Endodermal cell (in vitro differentiated cells): ENCODE measurements at regions not wholly inside any gene's neighbourhood (a gene's known extent, or its start where the extent isn't known, plus 50 kb on each side); places are given as distances from the start of the nearest gene placed in this dataset.

ENCODE experiments used
- DNase-seq: peaks from one replicate; pipeline ENCODE4 v3.0.0-alpha.2; 2017
- H3K27ac ChIP-seq: 2 replicates; pipeline ENCODE4 v1.5.1; 2013; ENCODE audit warnings: mild to moderate bottlenecking, low read depth, low read length, moderate library complexity
- H3K27me3 ChIP-seq: 2 replicates; pipeline ENCODE4 v1.6.1; 2013; ENCODE audit warnings: mild to moderate bottlenecking, low read length, moderate library complexity; ENCODE audit not compliant: insufficient read depth, control insufficient read depth, poor library complexity, severe bottlenecking
- H3K36me3 ChIP-seq: 2 replicates; pipeline ENCODE4 v1.7.0; 2013; ENCODE audit warnings: mild to moderate bottlenecking, low read length, moderate library complexity; ENCODE audit not compliant: control insufficient read depth, insufficient read depth
- H3K4me1 ChIP-seq: one replicate; pipeline ENCODE4 v1.7.0; 2013; ENCODE audit warnings: low read length; ENCODE audit not compliant: control insufficient read depth, insufficient read depth
- H3K4me3 ChIP-seq: 2 replicates; pipeline ENCODE4 v1.5.1; 2013; ENCODE audit warnings: mild to moderate bottlenecking, low read length, moderate library complexity
- H3K9ac ChIP-seq: 2 replicates; pipeline ENCODE4 v1.6.1; 2013; ENCODE audit warnings: mild to moderate bottlenecking, low read length, moderate library complexity; ENCODE audit not compliant: poor library complexity, severe bottlenecking; ENCODE audit errors: extremely low read depth
- H3K9me3 ChIP-seq: 2 replicates; pipeline ENCODE4 v1.6.1; 2013; ENCODE audit warnings: mild to moderate bottlenecking, low read length, moderate library complexity; ENCODE audit not compliant: control insufficient read depth
- H3K27ac Mint-ChIP-seq: 2 replicates; pipeline ENCODE4 v1.8.0; 2020; ENCODE audit warnings: mixed read lengths
- H3K27me3 Mint-ChIP-seq: 2 replicates; pipeline ENCODE4 v1.8.0; 2021; ENCODE audit warnings: mild to moderate bottlenecking, mixed read lengths; ENCODE audit not compliant: insufficient read depth
- H3K36me3 Mint-ChIP-seq: 2 replicates; pipeline ENCODE4 v1.8.0; 2020; ENCODE audit warnings: low read depth, mixed read lengths
- H3K4me1 Mint-ChIP-seq: 2 replicates; pipeline ENCODE4 v1.8.0; 2020; ENCODE audit warnings: mixed read lengths
- H3K4me3 Mint-ChIP-seq: 2 replicates; pipeline ENCODE4 v1.8.0; 2020; ENCODE audit warnings: mild to moderate bottlenecking, moderate library complexity, mixed read lengths
- H3K9me3 Mint-ChIP-seq: 2 replicates; pipeline ENCODE4 v1.8.0; 2020; ENCODE audit warnings: mild to moderate bottlenecking, mixed read lengths
- whole genome bisulfite sequencing, 2 experiments: methylation state at CpG; one replicate each; pipeline versions ENCODE4 v1.1.5 to v1.1.7; 2013; ENCODE audit warnings: missing lambda C conversion rate in 2 of 2, mixed read lengths in 1 of 2; ENCODE audit not compliant: insufficient coverage in 1 of 2, insufficient read length in 1 of 2; 5-methylcytosine and 5-hydroxymethylcytosine counted together
- TF ChIP-seq, protein P1 (sequence below): fragments of 200-600 bp; sonication (generic); conservative IDR thresholded peaks from 2 replicates; pipeline ENCODE4 v1.5.0; 2021; ENCODE audit warnings: antibody characterized with exemption, mild to moderate bottlenecking

DNA sequence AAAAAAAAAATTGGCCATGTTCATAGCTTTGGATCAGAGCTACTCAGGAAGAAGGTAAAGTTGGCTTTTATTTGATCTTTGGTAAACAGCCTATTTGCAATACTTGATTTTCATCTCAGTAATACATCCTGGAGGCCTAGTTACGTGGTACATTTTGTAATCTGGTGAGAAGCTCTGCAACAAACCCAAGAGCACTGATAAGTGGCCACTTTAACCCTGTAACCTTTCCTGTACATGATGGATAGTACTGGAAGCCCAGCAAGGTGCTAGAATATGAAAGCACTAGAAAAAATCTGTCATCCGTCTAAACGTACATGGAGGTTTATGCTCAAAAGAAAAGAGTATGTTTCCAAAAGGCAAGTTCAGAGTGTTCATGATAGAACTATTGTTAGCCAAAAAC lies 88.3 kb upstream of the BMP2K start:
- Histone ChIP-seq H3K9me3 (no peaks in the 10 kb centered on the region), H3K9ac (no peak overlapping the region), H3K27ac (no peak overlapping the region), H3K27me3 (no peaks in the 10 kb centered on the region), H3K36me3 (no peaks in the 10 kb centered on the region), H3K4me1 (no peaks in the 10 kb centered on the region), H3K4me3 (no peak overlapping the region)
- Mint-ChIP-seq H3K27ac (no peak overlapping the region), H3K27me3 (no peaks in the 10 kb centered on the region), H3K4me3 (no peak overlapping the region), H3K4me1 (peaks cover 13% of the 10 kb centered on the region), H3K9me3 (no peaks in the 10 kb centered on the region), H3K36me3 (no peaks in the 10 kb centered on the region)
- TF ChIP-seq, protein P1, sequence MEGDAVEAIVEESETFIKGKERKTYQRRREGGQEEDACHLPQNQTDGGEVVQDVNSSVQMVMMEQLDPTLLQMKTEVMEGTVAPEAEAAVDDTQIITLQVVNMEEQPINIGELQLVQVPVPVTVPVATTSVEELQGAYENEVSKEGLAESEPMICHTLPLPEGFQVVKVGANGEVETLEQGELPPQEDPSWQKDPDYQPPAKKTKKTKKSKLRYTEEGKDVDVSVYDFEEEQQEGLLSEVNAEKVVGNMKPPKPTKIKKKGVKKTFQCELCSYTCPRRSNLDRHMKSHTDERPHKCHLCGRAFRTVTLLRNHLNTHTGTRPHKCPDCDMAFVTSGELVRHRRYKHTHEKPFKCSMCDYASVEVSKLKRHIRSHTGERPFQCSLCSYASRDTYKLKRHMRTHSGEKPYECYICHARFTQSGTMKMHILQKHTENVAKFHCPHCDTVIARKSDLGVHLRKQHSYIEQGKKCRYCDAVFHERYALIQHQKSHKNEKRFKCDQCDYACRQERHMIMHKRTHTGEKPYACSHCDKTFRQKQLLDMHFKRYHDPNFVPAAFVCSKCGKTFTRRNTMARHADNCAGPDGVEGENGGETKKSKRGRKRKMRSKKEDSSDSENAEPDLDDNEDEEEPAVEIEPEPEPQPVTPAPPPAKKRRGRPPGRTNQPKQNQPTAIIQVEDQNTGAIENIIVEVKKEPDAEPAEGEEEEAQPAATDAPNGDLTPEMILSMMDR: no peak
- WGBS, 2 experiments: 94 to 100% methylated on average over 2 to 3 of the region's 3 CpGs
- DNase-seq: no peak

DNA sequence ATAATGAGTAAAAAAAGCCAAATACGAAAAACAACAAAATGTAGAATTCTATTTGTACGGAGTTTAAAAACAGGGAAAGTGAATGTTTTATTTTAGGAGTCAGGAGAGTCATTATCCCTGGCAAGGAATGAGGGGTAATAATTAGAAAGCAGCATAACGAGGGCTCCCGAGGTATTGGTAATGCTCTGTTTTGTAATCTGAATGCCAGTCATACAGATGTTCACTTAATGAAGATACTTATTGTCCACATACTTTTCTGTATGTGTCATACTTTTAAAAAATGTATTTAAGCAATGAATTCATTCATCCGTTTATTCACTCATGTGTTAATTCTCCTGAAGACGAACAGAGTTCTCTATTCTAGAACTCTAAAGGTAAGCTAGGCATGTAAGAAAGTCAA lies 87.8 kb upstream of the BMP2K start:
- no peak overlapping the region for H3K27ac Mint-ChIP-seq
- H3K27me3 Mint-ChIP-seq: no peaks in the 10 kb centered on the region
- peaks cover 13% of the 10 kb centered on the region for H3K4me1 Mint-ChIP-seq
- Histone ChIP-seq H3K27ac (no peak overlapping the region), H3K36me3 (no peaks in the 10 kb centered on the region), H3K4me3 (no peak overlapping the region), H3K9ac (no peak overlapping the region), H3K4me1 (no peaks in the 10 kb centered on the region), H3K9me3 (no peaks in the 10 kb centered on the region), H3K27me3 (no peaks in the 10 kb centered on the region)
- WGBS, 2 experiments: 83 to 95% methylated on average over 4 to 6 of the region's 6 CpGs
- no peak for DNase-seq
- TF ChIP-seq, protein P1: no peak
- no peak overlapping the region for H3K4me3 Mint-ChIP-seq
- no peaks in the 10 kb centered on the region for H3K36me3 Mint-ChIP-seq
- H3K9me3 Mint-ChIP-seq: no peaks in the 10 kb centered on the region

DNA sequence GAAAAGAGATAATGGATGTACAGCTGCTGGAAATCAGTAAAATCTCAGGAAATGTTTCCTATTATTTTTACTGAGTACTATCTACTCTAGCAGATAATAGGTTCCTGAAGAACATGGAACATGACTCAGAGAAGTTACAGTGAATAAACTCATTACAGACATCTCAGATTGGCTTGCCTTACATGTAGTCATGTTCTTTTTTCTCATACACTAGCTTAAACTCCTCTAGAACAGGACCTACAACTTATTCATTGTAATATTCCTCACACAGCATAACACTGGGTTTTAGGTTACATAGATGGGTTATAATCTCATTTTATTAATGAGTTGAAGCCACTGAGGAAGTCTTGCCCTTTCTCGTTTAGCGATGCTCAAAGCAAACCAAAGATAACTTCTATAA lies 86.9 kb upstream of the BMP2K start:
- TF ChIP-seq, protein P1: no peak
- no peaks in the 10 kb centered on the region for H3K9me3 ChIP-seq
- 93 to 96% methylated on average over 2 of the region's 2 CpGs for WGBS, 2 experiments
- H3K4me1 ChIP-seq: no peaks in the 10 kb centered on the region
- no peak overlapping the region for H3K4me3 ChIP-seq
- H3K4me3 Mint-ChIP-seq: no peak overlapping the region
- no peak for DNase-seq
- H3K36me3 ChIP-seq: no peaks in the 10 kb centered on the region
- no peaks in the 10 kb centered on the region for H3K27me3 Mint-ChIP-seq
- peaks cover 8% of the 10 kb centered on the region for H3K4me1 Mint-ChIP-seq
- no peaks in the 10 kb centered on the region for H3K9me3 Mint-ChIP-seq
- H3K36me3 Mint-ChIP-seq: no peaks in the 10 kb centered on the region
- no peak overlapping the region for H3K27ac ChIP-seq
- H3K9ac ChIP-seq: no peak overlapping the region
- H3K27me3 ChIP-seq: no peaks in the 10 kb centered on the region
- H3K27ac Mint-ChIP-seq: no peak overlapping the region
